Transverse colon (tissue), 4 donors: ENCODE measurements at regions not wholly inside any gene's neighbourhood (a gene's known extent, or its start where the extent isn't known, plus 50 kb on each side); places are given as distances from the start of the nearest gene placed in this dataset.

ENCODE experiments used
- DNase-seq: peaks from one replicate; pipeline ENCODE4 v3.0.0-alpha.2; 2019
- H3K27ac ChIP-seq, 4 donors: fragments of 200-600 bp; sonication (generic); 2 replicates each; pipeline ENCODE4 v1.5.1; 2016 to 2018; ENCODE audit warnings: inconsistent platforms in 4 of 4
- H3K27me3 ChIP-seq: fragments of 200-600 bp; sonication (generic); 2 replicates; pipeline ENCODE4 v1.5.1; 2017; ENCODE audit warnings: inconsistent platforms
- H3K36me3 ChIP-seq, 4 donors: fragments of 200-600 bp; sonication (generic); 2 replicates each; pipeline ENCODE4 v1.5.1; 2017 to 2019; ENCODE audit warnings: inconsistent platforms in 4 of 4
- H3K4me1 ChIP-seq, 4 donors: fragments of 200-600 bp; sonication (generic); 2 replicates each; pipeline ENCODE4 v1.5.1; 2017 to 2020; ENCODE audit warnings: inconsistent platforms in 4 of 4
- H3K4me3 ChIP-seq, 4 donors: fragments of 200-600 bp; sonication (generic); 1 replicate in 1 of 4; 2 replicates in 3 of 4; pipeline versions ENCODE4 v1.5.1 to v1.6.1; 2017 to 2019; ENCODE audit warnings: inconsistent platforms in 4 of 4
- H3K9me3 ChIP-seq, 2 donors: fragments of 200-600 bp; sonication (generic); 2 replicates each; pipeline ENCODE4 v1.5.1; 2017 to 2019; ENCODE audit warnings: inconsistent platforms in 2 of 2
- CTCF ChIP-seq, 5 experiments: fragments of 200-600 bp in 3 of 5; fragments of 450-650 bp in 2 of 5; sonication (generic) in 3 of 5; IDR thresholded peaks; 1 replicate in 2 of 5; 2 replicates in 3 of 5; pipeline ENCODE4 v1.5.1; 2016 to 2017; ENCODE audit warnings: antibody characterized with exemption in 5 of 5, inconsistent platforms in 3 of 5, mild to moderate bottlenecking in 2 of 5, moderate library complexity in 1 of 5
- EP300 ChIP-seq: sonication (generic); formaldehyde crosslinking; IDR thresholded peaks from one replicate; pipeline ENCODE4 v1.6.1; 2017; ENCODE audit warnings: antibody characterized with exemption, low read depth
- POLR2A ChIP-seq: fragments of 450-650 bp; IDR thresholded peaks from one replicate; pipeline ENCODE4 v1.6.1; 2016; ENCODE audit warnings: antibody characterized with exemption, mild to moderate bottlenecking, moderate library complexity
- POLR2AphosphoS5 ChIP-seq, 3 donors: sonication (generic); formaldehyde crosslinking; IDR thresholded peaks; one replicate each; pipeline ENCODE4 v1.6.1; 2016; ENCODE audit warnings: antibody characterized with exemption in 3 of 3
- WGBS, 2 donors: methylation state at CpG; one replicate each; pipeline ENCODE4 v1.1.5; 2018; ENCODE audit warnings: low coverage in 1 of 2; 5-methylcytosine and 5-hydroxymethylcytosine counted together
- in situ Hi-C, 4 donors: fragments of 200-750 bp; cut with MboI; loops; one replicate each; pipeline versions ENCODE4 v1.15.0 to v1.15.1; 2017; ENCODE audit warnings: low sequenced_read_pairs in 3 of 4, low pct_ligation_motif_present in 1 of 4, low pct_unique_long_range_greater_than_20kb in 1 of 4
- intact Hi-C: fragments of 100-400 bp; cut with DNase I; formaldehyde crosslinking; loops from one replicate; pipeline ENCODE4 v1.15.1; 2023; ENCODE audit warnings: low total_unique reads

DNA sequence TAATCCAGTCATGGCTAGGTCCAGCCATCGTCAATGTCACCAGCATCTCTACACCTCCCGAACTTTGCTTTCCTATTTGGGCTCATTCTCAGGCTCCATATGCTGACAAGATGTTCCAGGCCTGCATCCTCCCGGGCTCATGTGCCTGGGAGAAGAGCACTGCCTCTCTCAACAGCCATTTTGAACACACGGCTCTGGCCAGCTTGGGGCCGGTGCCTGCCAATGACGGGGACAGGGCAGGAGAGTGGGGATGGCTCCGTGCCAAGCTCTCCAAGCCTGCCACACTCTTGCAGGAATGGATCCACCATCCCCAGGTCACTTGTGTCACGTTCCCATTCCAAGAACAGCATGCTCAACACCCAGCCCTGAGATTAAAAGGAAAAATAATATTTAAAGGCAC lies 61.4 kb upstream of the PAX7 start:
- WGBS, 2 donors, result 70% methylated on average over 8 of the region's 8 CpGs; no CpG with 5 or more reads in 1 of the 2 donors
- TF ChIP-seq EP300, result no peak
- TF ChIP-seq CTCF (IDR thresholded peaks at IDR 0.05), result no peak
- no peak for TF ChIP-seq POLR2A
- TF ChIP-seq POLR2AphosphoS5 (IDR thresholded peaks at IDR 0.05), result no peak
- Histone ChIP-seq H3K9me3 (no peaks in the 10 kb centered on the region), H3K27me3 (peaks cover 24% of the 10 kb centered on the region), H3K36me3 (no peaks in the 10 kb centered on the region), H3K4me3 (no peak overlapping the region), H3K27ac (no peak overlapping the region), H3K4me1 (no peaks in the 10 kb centered on the region)
- intact Hi-C loops (no loop called here), in situ Hi-C loops (loop anchor here in 1 of 4 donors (25.0 kb wide), 1 partner anchor 257 kb away; no protein-coding TSS in a partner anchor)
- DNase-seq, result no peak

- TF ChIP-seq EP300, result no peak
- TF ChIP-seq CTCF (IDR thresholded peaks at IDR 0.05), result no peak
- TF ChIP-seq POLR2A, result no peak
- no peak for TF ChIP-seq POLR2AphosphoS5 (IDR thresholded peaks at IDR 0.05)
- Histone ChIP-seq H3K36me3 (no peaks in the 10 kb centered on the region), H3K27me3 (peaks cover 26% of the 10 kb centered on the region), H3K9me3 (no peaks in the 10 kb centered on the region), H3K4me3 (no peak overlapping the region), H3K4me1 (no peaks in the 10 kb centered on the region), H3K27ac (no peak overlapping the region)
- DNase-seq, result no peak
- in situ Hi-C loops (loop anchor here in 1 of 4 donors (25.0 kb wide), 1 partner anchor 258 kb away; no protein-coding TSS in a partner anchor), intact Hi-C loops (no loop called here)
- 67 to 84% methylated on average over 11 to 19 of the region's 19 CpGs for WGBS, 2 donors
Measured at GRCh38 chr1:18569811-18570545, 60.7 kb upstream of the PAX7 start.

- Histone ChIP-seq H3K9me3 (no peaks in the 10 kb centered on the region), H3K27me3 (peaks cover 25% of the 10 kb centered on the region), H3K27ac (no peak overlapping the region), H3K4me1 (no peaks in the 10 kb centered on the region), H3K36me3 (no peaks in the 10 kb centered on the region), H3K4me3 (no peak overlapping the region)
- TF ChIP-seq POLR2A, result no peak
- TF ChIP-seq EP300, result no peak
- no peak for TF ChIP-seq CTCF (IDR thresholded peaks at IDR 0.05)
- DNase-seq, result no peak
- 20 to 57% methylated on average over 1 to 10 of the region's 10 CpGs for WGBS, 2 donors
- in situ Hi-C loops (loop anchor here in 1 of 4 donors (25.0 kb wide), 1 partner anchor 259 kb away; no protein-coding TSS in a partner anchor), intact Hi-C loops (no loop called here)
Measured at GRCh38 chr1:18571275-18571674, 59.4 kb upstream of the PAX7 start.

DNA sequence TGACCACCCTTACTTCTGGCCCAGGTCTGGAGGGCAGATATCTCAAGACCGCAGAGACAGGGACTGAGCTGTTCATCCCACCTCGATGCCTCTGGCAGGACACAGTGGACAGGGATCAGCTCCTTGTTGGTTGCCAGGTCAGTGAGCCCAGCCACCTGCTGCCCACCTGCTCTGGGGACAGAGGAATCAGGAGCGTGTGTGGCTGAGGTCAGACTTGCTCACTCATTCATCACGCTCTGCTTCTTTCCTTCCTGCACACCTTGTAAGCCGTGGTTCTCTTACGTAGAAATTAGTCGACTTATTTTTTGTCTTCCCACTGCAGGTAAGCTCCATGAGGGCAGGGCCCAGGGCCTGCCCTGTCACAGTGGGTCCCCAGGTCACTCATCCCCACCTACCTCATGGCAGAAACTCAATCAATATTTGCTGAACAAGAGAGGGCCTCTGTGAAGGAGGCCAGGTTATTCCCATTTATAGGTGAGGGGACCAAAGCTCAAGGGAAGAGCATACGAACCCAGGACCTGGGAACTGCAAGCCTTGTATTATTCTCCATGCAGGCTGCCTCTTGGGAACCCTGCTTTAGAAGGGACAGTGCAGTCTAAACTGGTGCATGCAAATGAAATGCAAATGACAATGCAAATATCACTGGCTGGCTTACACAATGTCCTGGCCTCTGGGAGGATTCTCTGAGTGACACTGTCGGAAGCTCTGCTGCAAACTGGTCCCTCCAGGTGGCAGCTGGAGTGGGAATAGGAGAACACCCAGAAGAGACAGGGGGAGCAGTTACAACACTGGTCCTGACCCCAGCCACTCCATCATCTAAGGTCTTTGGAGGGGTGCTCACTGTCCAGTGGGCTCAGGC lies 58.4 kb upstream of the PAX7 start:
- in situ Hi-C loops (loop anchor here in 1 of 4 donors (25.0 kb wide), 1 partner anchor 260 kb away; no protein-coding TSS in a partner anchor), intact Hi-C loops (no loop called here)

More for the DNA sequence above, 58.4 kb upstream of the PAX7 start:
- WGBS, 2 donors, result 75 to 80% methylated on average over 1 to 9 of the region's 9 CpGs
- Histone ChIP-seq H3K27ac (no peak overlapping the region), H3K27me3 (peaks cover 20% of the 10 kb centered on the region), H3K9me3 (no peaks in the 10 kb centered on the region), H3K36me3 (no peaks in the 10 kb centered on the region), H3K4me3 (no peak overlapping the region), H3K4me1 (no peaks in the 10 kb centered on the region)
- TF ChIP-seq CTCF (IDR thresholded peaks at IDR 0.05), result no peak
- TF ChIP-seq EP300, result no peak
- TF ChIP-seq POLR2AphosphoS5 (IDR thresholded peaks at IDR 0.05), result no peak
- TF ChIP-seq POLR2A, result no peak
- no peak for DNase-seq
